SK-N-SH treated with all-trans-retinoic acid at 6 μM for 48 hours (cell line): ENCODE measurements at regions not wholly inside any gene's neighbourhood (a gene's known extent, or its start where the extent isn't known, plus 50 kb on each side); places are given as distances from the start of the nearest gene placed in this dataset.

Source experiments
- ATAC-seq: fragments of 200-7000 bp; cut with Tn5 transposase; 3 replicates; pipeline ENCODE4 v1.9.1; 2020; ENCODE audit warnings: mild to moderate bottlenecking, moderate library complexity
- BACH2 ChIP-seq: fragments of 250-450 bp; sonication (Bioruptor Pico); IDR thresholded peaks from 2 replicates; pipeline ENCODE4 v1.9.0; 2021; ENCODE audit warnings: mild to moderate bottlenecking, borderline replicate concordance
- CSDC2 ChIP-seq: fragments of 250-450 bp; sonication (Bioruptor Pico); IDR thresholded peaks from 2 replicates; pipeline ENCODE4 v1.5.0; 2020; ENCODE audit warnings: mild to moderate bottlenecking, moderate library complexity
- ESRRG ChIP-seq: fragments of 250-450 bp; sonication (Bioruptor Pico); IDR thresholded peaks from 2 replicates; pipeline ENCODE4 v1.6.1; 2021; ENCODE audit warnings: mild to moderate bottlenecking
- ISL1 ChIP-seq: fragments of 250-450 bp; sonication (Bioruptor Pico); IDR thresholded peaks from 2 replicates; pipeline ENCODE4 v2.1.2; 2022; ENCODE audit warnings: mild to moderate bottlenecking, moderate library complexity
- PPARA ChIP-seq: fragments of 250-450 bp; sonication (Bioruptor Pico); IDR thresholded peaks from 2 replicates; pipeline ENCODE4 v1.5.0; 2020; ENCODE audit warnings: mild to moderate bottlenecking, borderline replicate concordance
- RARB ChIP-seq: fragments of 250-450 bp; sonication (Bioruptor Pico); IDR thresholded peaks from 2 replicates; pipeline ENCODE4 v1.8.0; 2021; ENCODE audit warnings: mild to moderate bottlenecking, moderate library complexity
- SNAI2 ChIP-seq: fragments of 250-450 bp; sonication (Bioruptor Pico); IDR thresholded peaks from 2 replicates; pipeline ENCODE4 v1.5.0; 2020; ENCODE audit warnings: mild to moderate bottlenecking, moderate library complexity
- TCF4 ChIP-seq: fragments of 250-450 bp; sonication (Bioruptor Pico); IDR thresholded peaks from 2 replicates; pipeline ENCODE4 v1.8.0; 2021; ENCODE audit warnings: mild to moderate bottlenecking, moderate library complexity, borderline replicate concordance
- TOX ChIP-seq: fragments of 250-450 bp; sonication (Bioruptor Pico); IDR thresholded peaks from 2 replicates; pipeline ENCODE4 v1.8.0; 2021; ENCODE audit warnings: mild to moderate bottlenecking, moderate library complexity, borderline replicate concordance
- ZC3H10 ChIP-seq: fragments of 250-450 bp; sonication (Bioruptor Pico); IDR thresholded peaks from 2 replicates; pipeline ENCODE4 v1.5.1; 2021; ENCODE audit warnings: mild to moderate bottlenecking, moderate library complexity
- ZFP3 ChIP-seq: fragments of 250-450 bp; sonication (Bioruptor Pico); IDR thresholded peaks from 2 replicates; pipeline ENCODE4 v1.5.0; 2020; ENCODE audit warnings: mild to moderate bottlenecking, moderate library complexity
- ZFP30 ChIP-seq: fragments of 450-650 bp; formaldehyde crosslinking; IDR thresholded peaks from 2 replicates; pipeline ENCODE4 v1.5.0; 2022; ENCODE audit warnings: mild to moderate bottlenecking, moderate library complexity
- ZNF70 ChIP-seq: fragments of 450-650 bp; formaldehyde crosslinking; IDR thresholded peaks from 2 replicates; pipeline ENCODE4 v1.5.0; 2020; ENCODE audit warnings: mild to moderate bottlenecking, moderate library complexity
- TF ChIP-seq, protein P1 (sequence below): fragments of 250-450 bp; sonication (Bioruptor Pico); IDR thresholded peaks from 2 replicates; pipeline ENCODE4 v1.8.0; 2020; ENCODE audit warnings: mild to moderate bottlenecking, moderate library complexity, borderline replicate concordance
- TF ChIP-seq, protein P2 (sequence below): fragments of 250-450 bp; sonication (Bioruptor Pico); IDR thresholded peaks from 2 replicates; pipeline ENCODE4 v1.5.1; 2020; ENCODE audit warnings: low read depth, mild to moderate bottlenecking, moderate library complexity
- TF ChIP-seq, protein P3 (sequence below): fragments of 250-450 bp; sonication (Bioruptor Pico); IDR thresholded peaks from 2 replicates; pipeline ENCODE4 v1.5.0; 2020; ENCODE audit warnings: mild to moderate bottlenecking, moderate library complexity
- TF ChIP-seq, protein P4 (sequence below): fragments of 250-450 bp; sonication (Bioruptor Pico); IDR thresholded peaks from 2 replicates; pipeline ENCODE4 v1.8.0; 2021; ENCODE audit warnings: low read depth, mild to moderate bottlenecking, moderate library complexity, borderline replicate concordance
- TF ChIP-seq, protein P5 (sequence below): fragments of 250-450 bp; sonication (Bioruptor Pico); IDR thresholded peaks from 2 replicates; pipeline ENCODE4 v1.5.1; 2021; ENCODE audit warnings: mild to moderate bottlenecking, moderate library complexity

DNA sequence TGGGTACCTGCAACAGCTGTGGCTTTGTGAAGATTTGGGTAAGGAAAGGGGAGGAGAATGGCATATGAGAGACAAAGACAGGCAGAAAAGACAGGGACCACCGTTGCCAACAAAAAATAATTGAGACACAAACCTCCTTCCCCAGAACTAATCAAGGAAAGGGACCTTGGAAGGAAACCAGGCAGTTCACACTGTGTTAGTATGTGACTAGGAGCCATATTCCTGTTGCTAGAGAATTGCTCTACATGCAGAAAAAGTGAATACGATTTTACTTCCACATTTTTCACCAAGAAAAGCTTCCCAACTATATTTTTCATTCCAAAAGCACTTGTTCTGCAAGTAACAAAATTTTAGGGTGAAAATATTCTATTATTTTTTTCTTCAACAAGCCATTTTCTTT lies 393.7 kb upstream of the ADAMTS9 start:
- TF ChIP-seq SNAI2 (CRISPR knock-in tag): no peak
- no peak for TF ChIP-seq ZC3H10 (CRISPR knock-in tag)
- TF ChIP-seq, protein P1, sequence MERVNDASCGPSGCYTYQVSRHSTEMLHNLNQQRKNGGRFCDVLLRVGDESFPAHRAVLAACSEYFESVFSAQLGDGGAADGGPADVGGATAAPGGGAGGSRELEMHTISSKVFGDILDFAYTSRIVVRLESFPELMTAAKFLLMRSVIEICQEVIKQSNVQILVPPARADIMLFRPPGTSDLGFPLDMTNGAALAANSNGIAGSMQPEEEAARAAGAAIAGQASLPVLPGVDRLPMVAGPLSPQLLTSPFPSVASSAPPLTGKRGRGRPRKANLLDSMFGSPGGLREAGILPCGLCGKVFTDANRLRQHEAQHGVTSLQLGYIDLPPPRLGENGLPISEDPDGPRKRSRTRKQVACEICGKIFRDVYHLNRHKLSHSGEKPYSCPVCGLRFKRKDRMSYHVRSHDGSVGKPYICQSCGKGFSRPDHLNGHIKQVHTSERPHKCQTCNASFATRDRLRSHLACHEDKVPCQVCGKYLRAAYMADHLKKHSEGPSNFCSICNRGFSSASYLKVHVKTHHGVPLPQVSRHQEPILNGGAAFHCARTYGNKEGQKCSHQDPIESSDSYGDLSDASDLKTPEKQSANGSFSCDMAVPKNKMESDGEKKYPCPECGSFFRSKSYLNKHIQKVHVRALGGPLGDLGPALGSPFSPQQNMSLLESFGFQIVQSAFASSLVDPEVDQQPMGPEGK (CRISPR knock-in tag): no peak
- no peak for TF ChIP-seq ZFP30 (CRISPR knock-in tag)
- TF ChIP-seq CSDC2 (CRISPR knock-in tag): no peak
- no peak for TF ChIP-seq ISL1 (CRISPR knock-in tag)
- TF ChIP-seq ESRRG: no peak
- TF ChIP-seq PPARA (CRISPR knock-in tag): no peak
- TF ChIP-seq, protein P2, sequence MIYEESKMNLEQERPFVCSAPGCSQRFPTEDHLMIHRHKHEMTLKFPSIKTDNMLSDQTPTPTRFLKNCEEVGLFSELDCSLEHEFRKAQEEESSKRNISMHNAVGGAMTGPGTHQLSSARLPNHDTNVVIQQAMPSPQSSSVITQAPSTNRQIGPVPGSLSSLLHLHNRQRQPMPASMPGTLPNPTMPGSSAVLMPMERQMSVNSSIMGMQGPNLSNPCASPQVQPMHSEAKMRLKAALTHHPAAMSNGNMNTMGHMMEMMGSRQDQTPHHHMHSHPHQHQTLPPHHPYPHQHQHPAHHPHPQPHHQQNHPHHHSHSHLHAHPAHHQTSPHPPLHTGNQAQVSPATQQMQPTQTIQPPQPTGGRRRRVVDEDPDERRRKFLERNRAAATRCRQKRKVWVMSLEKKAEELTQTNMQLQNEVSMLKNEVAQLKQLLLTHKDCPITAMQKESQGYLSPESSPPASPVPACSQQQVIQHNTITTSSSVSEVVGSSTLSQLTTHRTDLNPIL: no peak
- no peak for TF ChIP-seq RARB (CRISPR knock-in tag)
- no peak for TF ChIP-seq ZNF70 (CRISPR knock-in tag)
- TF ChIP-seq, all 23 proteins: peak for 0
- ATAC-seq: no peak

DNA sequence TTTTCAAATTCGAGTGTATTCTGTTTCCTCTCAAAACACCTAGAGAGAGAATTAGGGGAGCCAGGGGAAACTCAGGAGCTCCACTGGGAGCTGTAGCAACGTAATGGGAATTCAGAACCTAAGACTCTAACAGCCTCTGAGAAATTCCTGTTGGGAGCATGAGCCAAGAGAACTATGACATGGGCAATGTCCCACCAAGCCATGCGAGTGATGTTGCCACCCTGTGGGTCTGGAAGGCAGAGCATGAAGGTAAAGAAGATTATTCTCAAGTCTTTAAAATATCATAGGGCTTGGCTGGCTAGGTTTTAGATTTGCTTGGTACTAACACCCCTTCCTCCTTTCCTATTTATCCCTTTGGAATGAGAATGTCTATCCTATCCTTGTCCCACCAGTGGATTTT lies 392.6 kb upstream of the ADAMTS9 start:
- ATAC-seq: no peak
- no peak for TF ChIP-seq CSDC2 (CRISPR knock-in tag)
- TF ChIP-seq TCF4 (CRISPR knock-in tag): no peak
- TF ChIP-seq, protein P3, sequence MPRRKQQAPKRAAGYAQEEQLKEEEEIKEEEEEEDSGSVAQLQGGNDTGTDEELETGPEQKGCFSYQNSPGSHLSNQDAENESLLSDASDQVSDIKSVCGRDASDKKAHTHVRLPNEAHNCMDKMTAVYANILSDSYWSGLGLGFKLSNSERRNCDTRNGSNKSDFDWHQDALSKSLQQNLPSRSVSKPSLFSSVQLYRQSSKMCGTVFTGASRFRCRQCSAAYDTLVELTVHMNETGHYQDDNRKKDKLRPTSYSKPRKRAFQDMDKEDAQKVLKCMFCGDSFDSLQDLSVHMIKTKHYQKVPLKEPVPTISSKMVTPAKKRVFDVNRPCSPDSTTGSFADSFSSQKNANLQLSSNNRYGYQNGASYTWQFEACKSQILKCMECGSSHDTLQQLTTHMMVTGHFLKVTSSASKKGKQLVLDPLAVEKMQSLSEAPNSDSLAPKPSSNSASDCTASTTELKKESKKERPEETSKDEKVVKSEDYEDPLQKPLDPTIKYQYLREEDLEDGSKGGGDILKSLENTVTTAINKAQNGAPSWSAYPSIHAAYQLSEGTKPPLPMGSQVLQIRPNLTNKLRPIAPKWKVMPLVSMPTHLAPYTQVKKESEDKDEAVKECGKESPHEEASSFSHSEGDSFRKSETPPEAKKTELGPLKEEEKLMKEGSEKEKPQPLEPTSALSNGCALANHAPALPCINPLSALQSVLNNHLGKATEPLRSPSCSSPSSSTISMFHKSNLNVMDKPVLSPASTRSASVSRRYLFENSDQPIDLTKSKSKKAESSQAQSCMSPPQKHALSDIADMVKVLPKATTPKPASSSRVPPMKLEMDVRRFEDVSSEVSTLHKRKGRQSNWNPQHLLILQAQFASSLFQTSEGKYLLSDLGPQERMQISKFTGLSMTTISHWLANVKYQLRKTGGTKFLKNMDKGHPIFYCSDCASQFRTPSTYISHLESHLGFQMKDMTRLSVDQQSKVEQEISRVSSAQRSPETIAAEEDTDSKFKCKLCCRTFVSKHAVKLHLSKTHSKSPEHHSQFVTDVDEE (CRISPR knock-in tag): no peak
- no peak for TF ChIP-seq ZC3H10 (CRISPR knock-in tag)
- no peak for TF ChIP-seq RARB (CRISPR knock-in tag)
- TF ChIP-seq, protein P2: no peak
- TF ChIP-seq PPARA (CRISPR knock-in tag): no peak
- TF ChIP-seq, protein P4, sequence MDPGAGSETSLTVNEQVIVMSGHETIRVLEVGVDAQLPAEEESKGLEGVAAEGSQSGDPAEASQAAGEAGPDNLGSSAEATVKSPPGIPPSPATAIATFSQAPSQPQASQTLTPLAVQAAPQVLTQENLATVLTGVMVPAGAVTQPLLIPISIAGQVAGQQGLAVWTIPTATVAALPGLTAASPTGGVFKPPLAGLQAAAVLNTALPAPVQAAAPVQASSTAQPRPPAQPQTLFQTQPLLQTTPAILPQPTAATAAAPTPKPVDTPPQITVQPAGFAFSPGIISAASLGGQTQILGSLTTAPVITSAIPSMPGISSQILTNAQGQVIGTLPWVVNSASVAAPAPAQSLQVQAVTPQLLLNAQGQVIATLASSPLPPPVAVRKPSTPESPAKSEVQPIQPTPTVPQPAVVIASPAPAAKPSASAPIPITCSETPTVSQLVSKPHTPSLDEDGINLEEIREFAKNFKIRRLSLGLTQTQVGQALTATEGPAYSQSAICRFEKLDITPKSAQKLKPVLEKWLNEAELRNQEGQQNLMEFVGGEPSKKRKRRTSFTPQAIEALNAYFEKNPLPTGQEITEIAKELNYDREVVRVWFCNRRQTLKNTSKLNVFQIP (CRISPR knock-in tag): no peak
- TF ChIP-seq, protein P5, sequence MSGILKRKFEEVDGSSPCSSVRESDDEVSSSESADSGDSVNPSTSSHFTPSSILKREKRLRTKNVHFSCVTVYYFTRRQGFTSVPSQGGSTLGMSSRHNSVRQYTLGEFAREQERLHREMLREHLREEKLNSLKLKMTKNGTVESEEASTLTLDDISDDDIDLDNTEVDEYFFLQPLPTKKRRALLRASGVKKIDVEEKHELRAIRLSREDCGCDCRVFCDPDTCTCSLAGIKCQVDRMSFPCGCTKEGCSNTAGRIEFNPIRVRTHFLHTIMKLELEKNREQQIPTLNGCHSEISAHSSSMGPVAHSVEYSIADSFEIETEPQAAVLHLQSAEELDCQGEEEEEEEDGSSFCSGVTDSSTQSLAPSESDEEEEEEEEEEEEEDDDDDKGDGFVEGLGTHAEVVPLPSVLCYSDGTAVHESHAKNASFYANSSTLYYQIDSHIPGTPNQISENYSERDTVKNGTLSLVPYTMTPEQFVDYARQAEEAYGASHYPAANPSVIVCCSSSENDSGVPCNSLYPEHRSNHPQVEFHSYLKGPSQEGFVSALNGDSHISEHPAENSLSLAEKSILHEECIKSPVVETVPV (CRISPR knock-in tag): no peak
- no peak for TF ChIP-seq ZNF70 (CRISPR knock-in tag)
- TF ChIP-seq TOX (CRISPR knock-in tag): no peak
- no peak for TF ChIP-seq ZFP3 (CRISPR knock-in tag)

DNA sequence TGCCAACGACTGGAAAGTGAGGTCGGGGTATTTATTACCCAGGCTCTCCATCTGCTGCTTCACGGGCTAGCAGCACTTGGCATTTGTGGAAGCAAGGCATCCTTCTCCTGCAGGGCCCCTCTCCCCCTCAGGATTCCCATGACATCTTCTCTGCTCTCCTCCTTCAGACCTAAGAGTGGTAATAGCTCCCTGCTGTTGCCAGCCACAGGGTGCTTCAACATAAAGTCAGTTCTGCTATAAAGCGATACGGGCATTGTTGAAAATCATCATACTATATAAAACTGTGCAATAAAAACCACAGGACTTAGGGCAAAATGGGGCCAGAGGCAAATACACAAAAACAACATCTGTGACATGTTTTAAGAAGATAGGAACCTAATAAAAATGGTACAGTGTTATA lies 391.8 kb upstream of the ADAMTS9 start:
- TF ChIP-seq SNAI2 (CRISPR knock-in tag): no peak
- no peak for TF ChIP-seq ZFP30 (CRISPR knock-in tag)
- TF ChIP-seq ZFP3 (CRISPR knock-in tag): no peak
- TF ChIP-seq TOX (CRISPR knock-in tag): no peak
- TF ChIP-seq ESRRG: no peak
- TF ChIP-seq ZNF70 (CRISPR knock-in tag): no peak
- TF ChIP-seq, protein P1 (CRISPR knock-in tag): no peak
- TF ChIP-seq BACH2 (CRISPR knock-in tag): no peak
- no peak for ATAC-seq
